H1 (cell line): ENCODE measurements at regions not wholly inside any gene's neighbourhood (a gene's known extent, or its start where the extent isn't known, plus 50 kb on each side); places are given as distances from the start of the nearest gene placed in this dataset.

Source experiments
- CTCF ChIA-PET: fragments of 300-600 bp; sonication (Branson Sonifier 250); formaldehyde crosslinking; loops from one replicate; lab custom pipeline; 2021; ENCODE audit not compliant: partially characterized antibody; lab: Charles Lee
- POLR2A ChIA-PET: fragments of 300-600 bp; sonication (Branson Sonifier 250); formaldehyde crosslinking; loops from one replicate; lab custom pipeline; 2021; ENCODE audit warnings: inconsistent platforms; ENCODE audit not compliant: partially characterized antibody; lab: Charles Lee
- DNase-seq, 2 experiments: peaks; one replicate each; pipeline versions ENCODE4 v3.0.0 to v3.0.0-alpha.2; 2010 to 2022; ENCODE audit warnings: low spot score in 2 of 2, low read depth in 1 of 2, mixed read lengths in 1 of 2
- FAIRE-seq: peaks from 2 replicates; lab custom pipeline; 2011; peaks lifted over from hg19 to GRCh38; lab: Jason Lieb, UNC
- H2AFZ ChIP-seq: 2 replicates; pipeline ENCODE4 v1.8.1; 2012; ENCODE audit warnings: low read length, inconsistent platforms
- H2AK5ac ChIP-seq: 2 replicates; pipeline ENCODE4 v1.6.1; 2013; ENCODE audit warnings: low read depth, low read length
- H2BK120ac ChIP-seq: replicated peaks from 2 replicates; pipeline ENCODE3; 2013; ENCODE audit warnings: low read depth, low read length, inconsistent platforms
- H2BK12ac ChIP-seq: 2 replicates; pipeline ENCODE4 v1.6.1; 2013; ENCODE audit warnings: low read depth, low read length
- H2BK15ac ChIP-seq: 2 replicates; pipeline ENCODE4 v1.6.1; 2013; ENCODE audit warnings: low read length
- H2BK20ac ChIP-seq: 2 replicates; pipeline ENCODE4 v1.6.1; 2013; ENCODE audit warnings: low read length
- H2BK5ac ChIP-seq: 2 replicates; pipeline ENCODE4 v1.6.1; 2013; ENCODE audit warnings: low read depth, low read length
- H3K14ac ChIP-seq: 2 replicates; pipeline ENCODE4 v1.6.1; 2013; ENCODE audit warnings: inconsistent platforms; ENCODE audit not compliant: insufficient read length
- H3K18ac ChIP-seq: 2 replicates; pipeline ENCODE4 v1.6.1; 2013; ENCODE audit warnings: low read length; ENCODE audit errors: extremely low read depth
- H3K23ac ChIP-seq: 2 replicates; pipeline ENCODE4 v1.6.1; 2013; ENCODE audit warnings: inconsistent platforms; ENCODE audit not compliant: insufficient read length
- H3K23me2 ChIP-seq: 2 replicates; pipeline ENCODE4 v1.6.1; 2013; ENCODE audit warnings: low read depth, low read length
- H3K27ac ChIP-seq: 2 replicates; pipeline ENCODE4 v1.6.1; 2011; ENCODE audit warnings: low read depth, low read length, inconsistent platforms
- H3K27me3 ChIP-seq, 4 experiments: replicated peaks in 1 of 4; 1 replicate in 1 of 4; 2 replicates in 3 of 4; pipeline versions ENCODE4 v1.6.1 to v1.8.1; 2011 to 2013; ENCODE audit warnings: low read length in 3 of 4, mild to moderate bottlenecking in 3 of 4, inconsistent platforms in 2 of 4, mixed read lengths in 2 of 4, moderate library complexity in 1 of 4; ENCODE audit not compliant: control insufficient read depth in 3 of 4, insufficient read depth in 3 of 4; ENCODE audit errors: extremely low read depth in 1 of 4
- H3K36me3 ChIP-seq, 4 experiments: 2 replicates each; pipeline versions ENCODE4 v1.6.1 to v1.8.1; 2011 to 2013; ENCODE audit warnings: mild to moderate bottlenecking in 4 of 4, low read length in 3 of 4, moderate library complexity in 2 of 4, control low read depth in 1 of 4, inconsistent platforms in 1 of 4; ENCODE audit not compliant: insufficient read depth in 4 of 4, control insufficient read depth in 2 of 4
- H3K4ac ChIP-seq: replicated peaks from 2 replicates; pipeline ENCODE3; 2013; ENCODE audit warnings: low read length, low read depth, mixed read lengths, inconsistent platforms; ENCODE audit not compliant: insufficient read length
- H3K4me1 ChIP-seq, 4 experiments: replicated peaks in 1 of 4; 1 replicate in 1 of 4; 2 replicates in 3 of 4; pipeline versions ENCODE4 v1.6.1 to v1.8.1; 2011 to 2013; ENCODE audit warnings: low read length in 3 of 4, inconsistent platforms in 2 of 4, mixed read lengths in 1 of 4; ENCODE audit not compliant: insufficient read depth in 4 of 4, control insufficient read depth in 3 of 4
- H3K4me2 ChIP-seq, 2 experiments: 2 replicates each; pipeline versions ENCODE4 v1.6.1 to v1.8.1; 2011 to 2013; ENCODE audit warnings: low read depth in 2 of 2, low read length in 2 of 2, control low read depth in 1 of 2, inconsistent platforms in 1 of 2, mild to moderate bottlenecking in 1 of 2; ENCODE audit not compliant: insufficient read depth in 1 of 2
- H3K4me3 ChIP-seq, 4 experiments: fragments of 200-600, 300-600 bp in 1 of 4; sonication (generic), shearing (Covaris generic), sonication (Bioruptor Twin) in 1 of 4; 2 replicates each; pipeline versions ENCODE4 v1.5.1 to v1.8.1; 2011 to 2016; ENCODE audit warnings: low read length in 4 of 4, low read depth in 3 of 4, control low read depth in 2 of 4, inconsistent platforms in 2 of 4, mild to moderate bottlenecking in 2 of 4, mixed read lengths in 1 of 4, moderate library complexity in 1 of 4; ENCODE audit not compliant: insufficient read depth in 2 of 4; ENCODE audit errors: extremely low read depth in 1 of 4
- H3K56ac ChIP-seq: replicated peaks from 2 replicates; pipeline ENCODE3; 2013; ENCODE audit warnings: low read depth, mild to moderate bottlenecking, mixed read lengths, low read length, inconsistent platforms; ENCODE audit not compliant: insufficient read length
- H3K79me1 ChIP-seq: 2 replicates; pipeline ENCODE4 v1.6.1; 2013; ENCODE audit warnings: low read depth, low read length, control low read depth
- H3K79me2 ChIP-seq, 2 experiments: 2 replicates each; pipeline versions ENCODE4 v1.6.1 to v1.8.1; 2012 to 2013; ENCODE audit warnings: low read length in 2 of 2, mild to moderate bottlenecking in 2 of 2, inconsistent platforms in 1 of 2; ENCODE audit not compliant: insufficient read depth in 2 of 2, control insufficient read depth in 1 of 2
- H3K9ac ChIP-seq, 4 experiments: replicated peaks in 1 of 4; 1 replicate in 1 of 4; 2 replicates in 3 of 4; pipeline versions ENCODE4 v1.6.1 to v1.8.1; 2011 to 2013; ENCODE audit warnings: low read depth in 3 of 4, low read length in 3 of 4, control low read depth in 2 of 4, mild to moderate bottlenecking in 2 of 4, moderate library complexity in 2 of 4, inconsistent platforms in 1 of 4; ENCODE audit errors: extremely low read depth in 1 of 4
- H3K9me3 ChIP-seq, 2 experiments: 2 replicates each; pipeline versions ENCODE4 v1.6.1 to v1.8.1; 2012 to 2013; ENCODE audit warnings: mild to moderate bottlenecking in 2 of 2, moderate library complexity in 2 of 2, control low read depth in 1 of 2, inconsistent platforms in 1 of 2, low read depth in 1 of 2, low read length in 1 of 2, mixed read lengths in 1 of 2; ENCODE audit not compliant: insufficient read depth in 2 of 2
- H4K20me1 ChIP-seq, 2 experiments: replicated peaks in 1 of 2; 2 replicates each; pipeline versions ENCODE3 to v1.8.1; 2011 to 2013; ENCODE audit warnings: inconsistent platforms in 2 of 2, low read length in 2 of 2, mild to moderate bottlenecking in 1 of 2; ENCODE audit not compliant: insufficient read depth in 2 of 2, control insufficient read depth in 1 of 2
- H4K5ac ChIP-seq: 2 replicates; pipeline ENCODE4 v1.6.1; 2013; ENCODE audit warnings: low read length, low read depth, mixed read lengths, inconsistent platforms; ENCODE audit not compliant: insufficient read length
- H4K8ac ChIP-seq: 2 replicates; pipeline ENCODE4 v1.8.0; 2013; ENCODE audit warnings: mild to moderate bottlenecking, moderate library complexity, low read length, inconsistent platforms; ENCODE audit not compliant: insufficient read depth; ENCODE audit errors: extremely low read depth
- H4K91ac ChIP-seq: replicated peaks from 2 replicates; pipeline ENCODE3; 2013; ENCODE audit warnings: low read length, mixed read lengths, inconsistent platforms; ENCODE audit not compliant: insufficient read length
- CHD2 ChIP-seq: IDR thresholded peaks from 2 replicates; pipeline ENCODE4 v1.6.1; 2012; ENCODE audit warnings: low read length, improper control_type of control experiment
- EGR1 ChIP-seq: IDR thresholded peaks from 2 replicates; pipeline ENCODE4 v1.6.1; 2011; ENCODE audit warnings: low read depth, low read length, borderline replicate concordance
- EP300 ChIP-seq, 2 experiments: IDR thresholded peaks; 1 replicate in 1 of 2; 2 replicates in 1 of 2; pipeline ENCODE4 v1.6.1; 2011 to 2012; ENCODE audit warnings: low read depth in 2 of 2, low read length in 2 of 2, mild to moderate bottlenecking in 2 of 2, borderline replicate concordance in 1 of 2, inconsistent platforms in 1 of 2, moderate library complexity in 1 of 2
- JUND ChIP-seq: IDR thresholded peaks from 2 replicates; pipeline ENCODE4 v1.6.1; 2011; ENCODE audit warnings: mild to moderate bottlenecking, improper control_type of control experiment, low read length
- MAFK ChIP-seq: IDR thresholded peaks from 2 replicates; pipeline ENCODE4 v1.6.1; 2012; ENCODE audit warnings: low read depth, mild to moderate bottlenecking, improper control_type of control experiment, low read length
- POU5F1 ChIP-seq: IDR thresholded peaks from 2 replicates; pipeline ENCODE4 v1.6.1; 2011; ENCODE audit warnings: low read depth, mild to moderate bottlenecking, low read length, moderate library complexity
- RFX5 ChIP-seq: IDR thresholded peaks from 2 replicates; pipeline ENCODE4 v1.6.1; 2011; ENCODE audit warnings: low read depth, low read length, improper control_type of control experiment, borderline replicate concordance
- SP1 ChIP-seq: IDR thresholded peaks from 2 replicates; pipeline ENCODE4 v1.6.1; 2011; ENCODE audit warnings: low read depth, low read length
- TAF7 ChIP-seq: optimal IDR thresholded peaks from 2 replicates; pipeline ENCODE3; 2011; ENCODE audit warnings: low read depth, mild to moderate bottlenecking, inconsistent platforms, low read length, moderate library complexity, borderline replicate concordance
- WGBS, 2 experiments: shearing (Covaris generic) in 1 of 2; methylation state at CpG; one replicate each; pipeline versions ENCODE4 v1.1.6 to v1.1.7; 2013 to 2015; ENCODE audit warnings: low lambda C conversion rate in 2 of 2, mixed read lengths in 2 of 2, inconsistent platforms in 1 of 2, low coverage in 1 of 2, missing lambda C conversion rate in 1 of 2; ENCODE audit not compliant: insufficient replicate concordance in 2 of 2, insufficient coverage in 1 of 2, insufficient read length in 1 of 2; ENCODE audit errors: extremely low coverage in 1 of 2, missing lambda C conversion rate in 1 of 2; 5-methylcytosine and 5-hydroxymethylcytosine counted together

DNA sequence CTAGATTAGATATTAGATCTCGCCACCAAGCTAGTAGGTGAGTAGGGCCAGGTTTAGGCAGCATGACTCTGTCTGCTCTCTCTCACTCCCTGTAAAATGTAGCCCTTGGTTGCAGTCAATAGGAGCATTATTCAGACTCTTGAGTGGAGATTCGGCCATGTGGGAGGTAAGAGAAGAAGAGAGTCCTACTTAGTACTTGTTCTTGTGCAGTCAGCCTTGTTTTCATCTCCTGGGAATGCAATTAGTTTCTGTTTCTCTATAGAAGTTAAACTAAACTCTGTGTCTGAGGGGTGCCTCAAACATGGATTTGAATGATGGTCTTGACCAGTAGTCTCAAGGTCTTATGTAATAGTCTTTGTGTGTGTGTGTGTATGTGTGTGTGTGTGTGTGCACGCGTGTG is 229.5 kb upstream of the DPH6 start:
- Histone ChIP-seq H4K8ac (no peak overlapping the region), H2BK120ac (no peak overlapping the region), H3K79me1 (no peaks in the 10 kb centered on the region), H3K4me1 (no peaks in the 10 kb centered on the region), H3K27me3 (no peaks in the 10 kb centered on the region), H2AFZ (no peak overlapping the region), H2BK12ac (no peak overlapping the region), H3K4ac (no peak overlapping the region), H3K18ac (no peak overlapping the region), H3K9me3 (no peaks in the 10 kb centered on the region), H4K5ac (no peak overlapping the region), H4K91ac (no peak overlapping the region), H2BK20ac (no peak overlapping the region), H3K14ac (no peak overlapping the region), H3K4me3 (no peak overlapping the region), H3K56ac (no peak overlapping the region), H3K36me3 (no peaks in the 10 kb centered on the region), H3K4me2 (no peak overlapping the region), H3K23ac (no peak overlapping the region), H3K9ac (no peak overlapping the region), H4K20me1 (no peaks in the 10 kb centered on the region), H2BK5ac (no peak overlapping the region), H3K79me2 (no peaks in the 10 kb centered on the region), H2BK15ac (no peak overlapping the region), H2AK5ac (no peak overlapping the region), H3K23me2 (no peaks in the 10 kb centered on the region), H3K27ac (no peak overlapping the region)
- WGBS, 2 experiments, result 94% methylated on average over 4 of the region's 4 CpGs; no CpG with 5 or more reads in 1 of the 2 experiments
- ChIA-PET CTCF (interaction anchor here (1.4 kb wide), 1 partner anchor 24 kb away, joined by 7 read pairs; no protein-coding TSS in a partner anchor), POLR2A (no interaction called here)
- no peak for TF ChIP-seq SP1
- TF ChIP-seq POU5F1, result no peak
- no peak for TF ChIP-seq JUND
- TF ChIP-seq TAF7, result no peak
- no peak for TF ChIP-seq RFX5
- TF ChIP-seq EP300 (IDR thresholded peaks at IDR 0.05; ENCODE audit: borderline replicate concordance in 1 of 2, low read depth in 2 of 2, low read length in 2 of 2), result no peak
- TF ChIP-seq EGR1, result no peak
- no peak for TF ChIP-seq CHD2
- TF ChIP-seq MAFK, result no peak
- DNase-seq (no peak), FAIRE-seq (no peak)
